ENCODE measurements at regions not wholly inside any gene's neighbourhood (a gene's known extent, or its start where the extent isn't known, plus 50 kb on each side); places are given as distances from the start of the nearest gene placed in this dataset.

- Mint-ChIP-seq H3K4me3 (no peak overlapping the region), H3K9me3 (ENCODE audit: insufficient read depth) (no peaks in the 10 kb centered on the region), H3K4me1 (peaks cover 11% of the 10 kb centered on the region), H3K27me3 (no peaks in the 10 kb centered on the region), H3K27ac (no peak overlapping the region)
- H3K4me2 ChIP-seq (replicated peaks; ENCODE audit: low read depth, low read length, poor library complexity, severe bottlenecking), result no peak overlapping the region
- H3K4me3 ChIP-seq (ENCODE audit: control extremely low read depth in 1 of 5, extremely low read depth in 1 of 5, insufficient read depth in 1 of 5, low read depth in 2 of 5, low read length in 4 of 5), result no peak overlapping the region
- 22% methylated on average over 3 of the region's 4 CpGs for WGBS (ENCODE audit: insufficient coverage)
- CTCF ChIA-PET, result no interaction called here
- H3K79me2 ChIP-seq (ENCODE audit: control insufficient read depth, insufficient read depth, low read length), result no peaks in the 10 kb centered on the region
- peaks cover 6 to 7% of the 10 kb centered on the region in 2 donors for H3K4me1 ChIP-seq (ENCODE audit: control insufficient read depth in 2 of 2, insufficient read depth in 2 of 2, low read length in 2 of 2)
- POLR2A ChIA-PET, result no interaction called here
- peaks cover 0 to 3% (median 0%) of the 10 kb centered on the region in 3 donors for H3K9me3 ChIP-seq (ENCODE audit: control extremely low read depth in 1 of 3, control insufficient read depth in 2 of 3, insufficient read depth in 1 of 3, low read length in 2 of 3)
- H3K27ac ChIP-seq (ENCODE audit: low read length in 2 of 2), result no peak overlapping the region
- DNase-seq (no peak), ATAC-seq (ENCODE audit: low read depth) (no peak)
- no peak overlapping the region for H3K9ac ChIP-seq (ENCODE audit: low read length)
- no peak for TF ChIP-seq CTCF (IDR thresholded peaks at IDR 0.05)
- no peak for TF ChIP-seq EZH2 (IDR thresholded peaks at IDR 0.05; ENCODE audit: borderline replicate concordance, insufficient read depth, low read depth, low read length, poor library complexity, severe bottlenecking)
- H2AFZ ChIP-seq (ENCODE audit: insufficient read depth, low read depth, low read length, poor library complexity, severe bottlenecking), result peak overlapping the region; percentile 11
- H3K36me3 ChIP-seq (replicated peaks in 1 of 2; ENCODE audit: control extremely low read depth in 1 of 2, control insufficient read depth in 1 of 2, extremely low read depth in 1 of 2, insufficient read depth in 2 of 2, low read length in 1 of 2), result no peaks in the 10 kb centered on the region
- intact Hi-C loops (cut with micrococcal nuclease), result no loop called here
- no peaks in the 10 kb centered on the region for H3K27me3 ChIP-seq (replicated peaks in 1 of 4; ENCODE audit: control extremely low read depth in 1 of 4, control insufficient read depth in 3 of 4, insufficient read depth in 4 of 4, low read length in 3 of 4)
- H4K20me1 ChIP-seq (ENCODE audit: control insufficient read depth, insufficient read depth, low read length, poor library complexity, severe bottlenecking), result no peaks in the 10 kb centered on the region
Measured at GRCh38 chr3:177591379-177591778, 394.1 kb upstream of the TBL1XR1 start.

GRCh38 chr3:177594096-177594495, 396.8 kb upstream of the TBL1XR1 start:
- ATAC-seq (ENCODE audit: low read depth) (no peak), DNase-seq (no peak)
- Histone ChIP-seq H3K79me2 (ENCODE audit: control insufficient read depth, insufficient read depth, low read length) (no peaks in the 10 kb centered on the region), H3K4me3 (ENCODE audit: control extremely low read depth in 1 of 5, extremely low read depth in 1 of 5, insufficient read depth in 1 of 5, low read depth in 2 of 5, low read length in 4 of 5) (no peak overlapping the region), H2AFZ (ENCODE audit: insufficient read depth, low read depth, low read length, poor library complexity, severe bottlenecking) (no peak overlapping the region), H3K27me3 (replicated peaks in 1 of 4; ENCODE audit: control extremely low read depth in 1 of 4, control insufficient read depth in 3 of 4, insufficient read depth in 4 of 4, low read length in 3 of 4) (no peaks in the 10 kb centered on the region), H3K36me3 (replicated peaks in 1 of 2; ENCODE audit: control extremely low read depth in 1 of 2, control insufficient read depth in 1 of 2, extremely low read depth in 1 of 2, insufficient read depth in 2 of 2, low read length in 1 of 2) (no peaks in the 10 kb centered on the region), H3K4me2 (replicated peaks; ENCODE audit: low read depth, low read length, poor library complexity, severe bottlenecking) (no peak overlapping the region), H3K9ac (ENCODE audit: low read length) (no peak overlapping the region), H3K4me1 (ENCODE audit: control insufficient read depth in 2 of 2, insufficient read depth in 2 of 2, low read length in 2 of 2) (peaks cover 33 to 34% of the 10 kb centered on the region in 2 donors), H4K20me1 (ENCODE audit: control insufficient read depth, insufficient read depth, low read length, poor library complexity, severe bottlenecking) (no peaks in the 10 kb centered on the region), H3K9me3 (ENCODE audit: control extremely low read depth in 1 of 3, control insufficient read depth in 2 of 3, insufficient read depth in 1 of 3, low read length in 2 of 3) (no peaks in the 10 kb centered on the region), H3K27ac (ENCODE audit: low read length in 2 of 2) (no peak overlapping the region)
- TF ChIP-seq EZH2 (IDR thresholded peaks at IDR 0.05; ENCODE audit: borderline replicate concordance, insufficient read depth, low read depth, low read length, poor library complexity, severe bottlenecking), result no peak
- no peak for TF ChIP-seq CTCF (IDR thresholded peaks at IDR 0.05)
- Mint-ChIP-seq H3K27ac (no peak overlapping the region), H3K27me3 (no peaks in the 10 kb centered on the region), H3K4me3 (no peak overlapping the region), H3K9me3 (ENCODE audit: insufficient read depth) (no peaks in the 10 kb centered on the region), H3K4me1 (peaks cover 35% of the 10 kb centered on the region)
- CTCF ChIA-PET, result no interaction called here
- 97% methylated on average over 4 of the region's 6 CpGs for whole genome bisulfite sequencing (ENCODE audit: insufficient coverage)
- POLR2A ChIA-PET, result no interaction called here
- intact Hi-C loops (cut with micrococcal nuclease), result no loop called here
